HFFc6 (cell line): ENCODE measurements at regions not wholly inside any gene's neighbourhood (a gene's known extent, or its start where the extent isn't known, plus 50 kb on each side); places are given as distances from the start of the nearest gene placed in this dataset.

Source experiments
- DNase-seq: peaks from one replicate; pipeline ENCODE4 v3.0.0-alpha.2; 2018
- H3K27ac Mint-ChIP-seq: 2 replicates; pipeline ENCODE4 v1.8.0; 2020; ENCODE audit warnings: mild to moderate bottlenecking, mixed read lengths
- H3K27me3 Mint-ChIP-seq: 2 replicates; pipeline ENCODE4 v1.8.0; 2021; ENCODE audit warnings: mild to moderate bottlenecking, moderate library complexity, mixed read lengths; ENCODE audit not compliant: insufficient read depth
- H3K36me3 Mint-ChIP-seq: 2 replicates; pipeline ENCODE4 v1.8.0; 2021; ENCODE audit warnings: low read depth, mixed read lengths
- H3K4me1 Mint-ChIP-seq: 2 replicates; pipeline ENCODE4 v1.8.0; 2020; ENCODE audit warnings: low read depth, mixed read lengths
- H3K4me3 Mint-ChIP-seq: 2 replicates; pipeline ENCODE4 v1.8.0; 2020; ENCODE audit warnings: mild to moderate bottlenecking, moderate library complexity, mixed read lengths
- H3K9me3 Mint-ChIP-seq: 2 replicates; pipeline ENCODE4 v1.8.0; 2020; ENCODE audit warnings: mild to moderate bottlenecking, mixed read lengths
- TF ChIP-seq, protein P1 (sequence below): fragments of 200-600 bp; sonication (generic); IDR thresholded peaks from 2 replicates; pipeline ENCODE4 v1.5.0; 2021; ENCODE audit warnings: antibody characterized with exemption, mild to moderate bottlenecking

GRCh38 chr20:10897336-10897735 lies 223.5 kb upstream of the JAG1 start:
- Mint-ChIP-seq H3K36me3 (no peaks in the 10 kb centered on the region), H3K4me1 (no peaks in the 10 kb centered on the region), H3K9me3 (no peaks in the 10 kb centered on the region), H3K27me3 (peaks cover 8% of the 10 kb centered on the region), H3K27ac (no peak overlapping the region), H3K4me3 (no peak overlapping the region)
- DNase-seq, result no peak
- TF ChIP-seq, protein P1, sequence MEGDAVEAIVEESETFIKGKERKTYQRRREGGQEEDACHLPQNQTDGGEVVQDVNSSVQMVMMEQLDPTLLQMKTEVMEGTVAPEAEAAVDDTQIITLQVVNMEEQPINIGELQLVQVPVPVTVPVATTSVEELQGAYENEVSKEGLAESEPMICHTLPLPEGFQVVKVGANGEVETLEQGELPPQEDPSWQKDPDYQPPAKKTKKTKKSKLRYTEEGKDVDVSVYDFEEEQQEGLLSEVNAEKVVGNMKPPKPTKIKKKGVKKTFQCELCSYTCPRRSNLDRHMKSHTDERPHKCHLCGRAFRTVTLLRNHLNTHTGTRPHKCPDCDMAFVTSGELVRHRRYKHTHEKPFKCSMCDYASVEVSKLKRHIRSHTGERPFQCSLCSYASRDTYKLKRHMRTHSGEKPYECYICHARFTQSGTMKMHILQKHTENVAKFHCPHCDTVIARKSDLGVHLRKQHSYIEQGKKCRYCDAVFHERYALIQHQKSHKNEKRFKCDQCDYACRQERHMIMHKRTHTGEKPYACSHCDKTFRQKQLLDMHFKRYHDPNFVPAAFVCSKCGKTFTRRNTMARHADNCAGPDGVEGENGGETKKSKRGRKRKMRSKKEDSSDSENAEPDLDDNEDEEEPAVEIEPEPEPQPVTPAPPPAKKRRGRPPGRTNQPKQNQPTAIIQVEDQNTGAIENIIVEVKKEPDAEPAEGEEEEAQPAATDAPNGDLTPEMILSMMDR, result no peak

GRCh38 chr20:10898552-10898951 lies 224.8 kb upstream of the JAG1 start:
- no peak for DNase-seq
- H3K36me3 Mint-ChIP-seq, result no peaks in the 10 kb centered on the region
- H3K27ac Mint-ChIP-seq, result no peak overlapping the region
- no peaks in the 10 kb centered on the region for H3K9me3 Mint-ChIP-seq
- peaks cover 7% of the 10 kb centered on the region for H3K27me3 Mint-ChIP-seq
- no peaks in the 10 kb centered on the region for H3K4me1 Mint-ChIP-seq
- no peak overlapping the region for H3K4me3 Mint-ChIP-seq
- TF ChIP-seq, protein P1, result no peak

GRCh38 chr20:10902174-10902573 lies 228.4 kb upstream of the JAG1 start:
- TF ChIP-seq, protein P1, result no peak
- Mint-ChIP-seq H3K27me3 (peaks cover 4% of the 10 kb centered on the region), H3K9me3 (no peaks in the 10 kb centered on the region), H3K4me1 (no peaks in the 10 kb centered on the region), H3K36me3 (no peaks in the 10 kb centered on the region), H3K4me3 (no peak overlapping the region), H3K27ac (no peak overlapping the region)
- no peak for DNase-seq

GRCh38 chr20:10902576-10903282 lies 228.9 kb upstream of the JAG1 start:
- no peaks in the 10 kb centered on the region for H3K36me3 Mint-ChIP-seq
- H3K9me3 Mint-ChIP-seq, result no peaks in the 10 kb centered on the region
- H3K27ac Mint-ChIP-seq, result no peak overlapping the region
- no peak for DNase-seq
- H3K4me1 Mint-ChIP-seq, result no peaks in the 10 kb centered on the region
- TF ChIP-seq, protein P1, result no peak
- no peak overlapping the region for H3K4me3 Mint-ChIP-seq
- peaks cover under 1% of the 10 kb centered on the region for H3K27me3 Mint-ChIP-seq

GRCh38 chr20:10906834-10907233 lies 233.0 kb upstream of the JAG1 start:
- no peaks in the 10 kb centered on the region for H3K36me3 Mint-ChIP-seq

More at GRCh38 chr20:10906834-10907233, 233.0 kb upstream of the JAG1 start:
- Mint-ChIP-seq H3K9me3 (no peaks in the 10 kb centered on the region), H3K4me1 (no peaks in the 10 kb centered on the region), H3K4me3 (no peak overlapping the region), H3K27ac (no peak overlapping the region), H3K27me3 (no peaks in the 10 kb centered on the region; the same call in 1 of the 2 replicates)
- no peak for DNase-seq
- TF ChIP-seq, protein P1, result no peak
